BE2C (cell line): ENCODE measurements at regions not wholly inside any gene's neighbourhood (a gene's known extent, or its start where the extent isn't known, plus 50 kb on each side); places are given as distances from the start of the nearest gene placed in this dataset.
"Not testable (repeated sequence)": the region's sequence is repeated elsewhere in the genome, so short reads cannot be mapped to it uniquely, and the experiment has no call there.

Experiments used
- DNase-seq: peaks from one replicate; pipeline ENCODE4 v3.0.0-alpha.2; 2020
- H3K27me3 ChIP-seq: fragments of 250-450 bp; sonication (Bioruptor Pico); 2 replicates; pipeline ENCODE4 v1.5.1; 2020; ENCODE audit warnings: mild to moderate bottlenecking
- H3K36me3 ChIP-seq: fragments of 250-450 bp; sonication (Bioruptor Pico); 2 replicates; pipeline ENCODE4 v1.5.1; 2020; ENCODE audit warnings: mild to moderate bottlenecking
- H3K4me1 ChIP-seq: fragments of 250-450 bp; sonication (Bioruptor Pico); 2 replicates; pipeline ENCODE4 v1.5.1; 2020
- H3K4me3 ChIP-seq: 2 replicates; pipeline ENCODE4 v1.5.1; 2011; ENCODE audit warnings: low read depth, low read length
- H3K9me3 ChIP-seq: fragments of 250-450 bp; sonication (Bioruptor Pico); 2 replicates; pipeline ENCODE4 v1.5.1; 2020
- TF ChIP-seq, protein P1 (sequence below): IDR thresholded peaks from 2 replicates; pipeline ENCODE4 v1.5.1; 2012; ENCODE audit warnings: mild to moderate bottlenecking, low read depth, low read length

DNA sequence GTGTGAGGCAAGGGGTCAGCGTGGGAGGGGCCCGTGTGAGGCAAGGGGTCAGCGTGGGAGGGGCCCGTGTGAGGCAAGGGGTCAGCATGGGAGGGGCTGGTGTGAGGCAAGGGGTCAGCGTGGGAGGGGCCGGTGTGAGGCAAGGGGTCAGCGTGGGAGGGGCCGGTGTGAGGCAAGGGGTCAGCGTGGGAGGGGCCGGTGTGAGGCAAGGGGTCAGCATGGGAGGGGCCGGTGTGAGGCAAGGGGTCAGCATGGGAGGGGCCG, 119.2 kb downstream of the SEPTIN14 start:
- H3K36me3 ChIP-seq, H3K9me3 ChIP-seq, DNase-seq, H3K4me1 ChIP-seq, H3K27me3 ChIP-seq, H3K4me3 ChIP-seq: not testable (repeated sequence)

DNA sequence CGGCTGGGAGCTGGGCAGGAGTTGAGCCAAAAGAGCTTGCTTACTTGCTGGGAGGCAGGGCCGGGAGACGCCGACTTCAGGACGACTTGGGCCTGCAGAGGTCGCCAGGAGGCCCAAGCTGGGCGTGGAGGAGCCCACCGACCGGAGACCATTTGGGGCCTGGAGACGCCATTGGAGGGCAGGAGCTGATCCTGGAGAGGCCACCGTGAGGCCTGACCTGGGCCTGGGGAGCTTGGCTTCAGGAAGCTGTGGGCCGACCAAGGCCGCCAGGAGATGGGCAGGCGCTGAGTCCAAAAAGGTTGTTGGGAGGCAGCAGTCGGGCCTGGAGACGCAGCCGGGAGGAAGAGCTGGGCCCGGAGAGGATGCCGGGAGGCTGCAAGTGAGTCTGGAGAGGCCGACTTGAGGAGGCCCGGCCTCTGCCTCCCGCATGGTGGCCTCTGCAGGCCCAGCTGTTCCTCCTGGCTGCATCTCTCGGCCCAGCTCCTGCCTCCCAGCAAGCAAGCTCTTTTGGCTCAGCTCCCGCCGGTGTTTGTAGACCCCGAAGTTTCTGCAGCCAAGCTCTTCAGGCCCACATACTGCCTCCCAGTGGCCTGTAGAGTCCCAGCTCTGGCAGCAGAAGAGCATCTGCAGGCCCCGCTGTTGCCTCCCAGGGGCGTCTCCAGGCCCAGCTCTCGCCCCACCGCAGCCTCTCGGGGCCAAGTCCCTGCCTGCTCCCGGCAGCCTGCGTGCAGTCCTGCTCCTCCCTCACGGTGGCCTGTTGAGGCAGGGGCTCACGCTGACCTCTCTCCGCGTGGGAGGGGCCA, 119.7 kb downstream of the SEPTIN14 start:
- not testable (repeated sequence) for H3K36me3 ChIP-seq, H3K4me1 ChIP-seq, DNase-seq

DNA sequence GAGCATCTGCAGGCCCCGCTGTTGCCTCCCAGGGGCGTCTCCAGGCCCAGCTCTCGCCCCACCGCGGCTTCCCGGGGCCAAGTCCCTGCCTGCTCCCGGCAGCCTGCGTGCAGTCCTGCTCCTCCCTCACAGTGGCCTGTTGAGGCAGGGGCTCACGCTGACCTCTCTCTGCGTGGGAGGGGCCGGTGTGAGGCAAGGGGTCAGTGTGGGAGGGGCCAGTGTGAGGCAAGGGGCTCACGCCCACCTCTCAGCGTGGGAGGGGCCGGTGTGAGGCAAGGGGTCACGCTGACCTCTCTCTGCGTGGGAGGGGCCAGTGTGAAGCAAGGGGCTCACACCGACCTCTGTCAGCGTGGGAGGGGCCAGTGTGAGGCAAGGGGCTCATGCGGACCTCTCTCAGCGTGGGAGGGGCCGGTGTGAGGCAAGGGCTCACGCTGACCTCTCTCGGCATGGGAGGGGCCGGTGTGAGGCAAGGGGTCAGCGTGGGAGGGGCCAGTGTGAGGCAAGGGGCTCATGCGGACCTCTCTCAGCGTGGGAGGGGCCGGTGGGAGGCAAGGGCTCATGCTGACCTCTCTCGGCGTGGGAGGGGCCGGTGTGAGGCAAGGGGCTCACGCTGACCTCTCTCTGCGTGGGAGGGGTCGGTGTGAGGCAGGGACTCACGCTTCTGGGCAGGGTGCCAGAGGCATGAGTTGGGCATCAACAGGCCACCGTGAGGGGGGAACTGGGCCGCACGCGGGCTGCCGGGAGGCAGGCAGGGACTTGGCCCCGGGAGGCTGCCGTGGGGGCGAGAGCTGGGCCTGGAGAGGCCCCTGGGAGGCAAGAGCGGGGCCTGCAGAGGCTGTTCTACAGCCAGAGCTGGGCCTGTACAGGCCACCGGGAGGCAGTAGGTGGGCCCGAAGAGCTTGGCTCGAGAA, 120.6 kb downstream of the SEPTIN14 start:
- DNase-seq, H3K4me3 ChIP-seq, H3K27me3 ChIP-seq, H3K4me1 ChIP-seq, H3K9me3 ChIP-seq, H3K36me3 ChIP-seq: not testable (repeated sequence)

More for the DNA sequence above, 119.7 kb downstream of the SEPTIN14 start:
- not testable (repeated sequence) for H3K27me3 ChIP-seq, H3K4me3 ChIP-seq, H3K9me3 ChIP-seq

DNA sequence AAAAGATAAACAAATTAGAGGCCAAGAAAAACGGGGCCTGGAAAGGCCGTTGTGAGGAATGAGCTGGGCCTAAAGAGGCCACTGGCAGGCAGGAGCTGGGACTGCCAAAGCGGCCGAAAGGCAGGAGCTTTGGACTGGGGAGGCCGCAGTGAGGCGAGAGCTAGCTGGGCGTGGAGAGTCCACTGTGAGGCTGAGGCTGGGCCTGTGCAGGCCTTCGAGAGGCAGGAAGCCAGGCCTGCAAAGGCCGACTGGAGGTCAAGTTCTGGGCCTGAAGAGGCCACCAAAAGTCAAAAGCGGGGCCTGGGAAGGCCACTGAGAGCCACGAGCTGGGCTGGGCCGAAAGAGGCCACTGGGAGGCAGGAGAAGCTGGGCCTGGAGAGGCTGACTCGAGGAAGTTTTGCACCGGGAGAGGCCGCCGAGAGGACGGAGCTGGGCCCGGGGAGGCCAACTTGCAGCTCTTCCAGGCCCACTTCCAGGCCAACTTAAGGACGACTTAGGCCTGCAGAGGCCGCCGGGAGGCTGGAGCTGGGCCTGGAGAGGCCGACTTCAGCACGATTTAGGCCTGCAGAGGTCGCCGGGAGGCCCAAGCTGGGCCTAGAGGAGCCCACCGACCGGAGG, 121.8 kb downstream of the SEPTIN14 start:
- not testable (repeated sequence) for H3K4me3 ChIP-seq, H3K9me3 ChIP-seq, DNase-seq, H3K27me3 ChIP-seq, H3K4me1 ChIP-seq, H3K36me3 ChIP-seq

DNA sequence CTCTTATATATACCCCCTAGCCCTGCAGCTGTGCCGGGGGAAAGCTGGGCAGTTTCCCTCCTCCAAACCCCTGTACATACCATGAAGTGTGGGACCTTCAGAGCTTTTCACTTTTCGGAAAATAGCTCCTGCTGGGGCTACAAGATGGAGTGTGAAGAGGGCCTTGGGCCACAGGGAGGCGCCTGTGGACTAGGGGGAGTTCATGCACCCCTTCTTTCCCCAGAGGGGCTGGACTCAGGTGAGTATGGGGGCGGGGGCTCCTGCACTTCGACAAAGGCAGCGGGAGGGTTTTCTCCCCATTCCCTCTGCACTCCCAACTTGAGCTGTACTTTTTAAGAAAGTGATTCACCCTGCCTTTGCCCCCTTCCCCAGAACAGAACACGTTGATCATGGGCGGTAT, 122.5 kb downstream of the SEPTIN14 start:
- not testable (repeated sequence) for DNase-seq, H3K36me3 ChIP-seq, H3K27me3 ChIP-seq, H3K9me3 ChIP-seq, H3K4me1 ChIP-seq, H3K4me3 ChIP-seq

DNA sequence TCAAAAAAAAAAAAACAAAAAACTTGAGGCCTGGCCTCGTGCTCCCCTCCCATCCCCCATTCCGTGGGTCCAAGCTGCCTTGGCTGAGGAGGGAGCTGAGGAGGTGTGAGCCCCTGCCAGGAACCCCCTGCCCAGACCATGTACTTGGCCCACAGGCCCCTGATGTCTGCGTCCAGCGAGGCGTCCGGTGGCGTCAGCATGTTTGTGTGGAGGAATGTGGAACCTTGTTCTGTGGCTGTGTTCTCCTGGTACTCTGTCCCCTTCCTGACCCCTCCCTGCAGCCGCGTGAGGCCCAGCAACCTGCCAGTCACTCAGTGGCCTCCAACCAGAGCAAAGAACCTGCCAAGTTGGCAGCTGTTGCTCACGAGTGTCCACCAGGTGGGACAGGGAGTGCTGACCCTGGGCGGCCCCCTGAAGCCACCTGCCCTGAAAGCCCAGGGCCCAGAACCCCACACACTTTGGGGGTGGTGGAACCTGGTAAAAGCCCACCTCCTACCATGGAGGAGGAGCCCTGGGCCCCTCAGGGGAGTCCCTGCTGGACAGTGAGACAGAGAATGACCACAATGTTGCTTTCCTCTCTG, 125.8 kb downstream of the SEPTIN14 start:
- not testable (repeated sequence) for H3K36me3 ChIP-seq, H3K9me3 ChIP-seq, H3K27me3 ChIP-seq, H3K4me3 ChIP-seq, H3K4me1 ChIP-seq, DNase-seq

DNA sequence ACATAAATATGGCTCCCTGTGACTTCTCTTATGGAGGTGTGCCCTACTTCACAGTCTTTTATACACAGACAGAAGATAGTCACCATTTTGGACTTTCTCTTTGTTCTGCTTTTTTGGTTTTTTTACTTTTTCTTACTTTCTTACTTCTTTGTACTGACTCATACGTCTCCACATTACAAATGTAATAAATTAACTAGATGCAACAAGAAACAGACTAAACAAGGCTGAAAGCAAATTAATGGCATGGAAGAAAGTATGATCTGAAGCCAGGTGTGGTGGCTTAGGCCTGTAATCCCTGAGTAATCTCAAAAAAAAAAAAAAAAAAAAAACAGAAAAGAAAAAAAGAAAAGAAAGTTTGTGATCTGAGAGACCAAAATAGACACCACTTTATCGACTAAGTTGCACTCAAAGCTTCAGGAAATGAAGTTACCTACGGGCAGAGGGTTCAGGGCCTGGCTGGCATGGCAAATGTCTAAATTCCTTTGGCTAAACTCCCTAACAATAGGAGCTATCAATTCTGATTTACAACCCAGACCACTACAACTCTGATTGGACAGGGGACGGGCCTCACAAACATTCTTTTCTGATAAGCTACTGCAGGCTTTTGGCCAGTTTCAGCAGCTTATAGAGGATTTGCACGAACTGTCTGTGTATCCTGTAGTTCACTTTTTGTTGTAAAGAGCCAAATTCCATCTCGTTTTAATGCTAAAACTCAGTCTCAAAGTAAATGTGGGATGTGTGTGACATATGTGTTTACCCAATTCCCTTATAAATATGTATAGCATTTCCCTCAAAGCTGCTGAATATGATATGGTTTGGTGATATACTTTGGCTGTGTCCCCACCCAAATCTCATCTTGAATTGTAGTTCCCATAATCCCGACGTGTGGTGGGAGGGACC, 129.1 kb downstream of the SEPTIN14 start:
- no peak for DNase-seq
- H3K36me3 ChIP-seq, result no peaks in the 10 kb centered on the region
- no peaks in the 10 kb centered on the region for H3K4me1 ChIP-seq
- H3K9me3 ChIP-seq, result no peaks in the 10 kb centered on the region
- no peak overlapping the region for H3K4me3 ChIP-seq
- no peaks in the 10 kb centered on the region for H3K27me3 ChIP-seq
- TF ChIP-seq, protein P1, sequence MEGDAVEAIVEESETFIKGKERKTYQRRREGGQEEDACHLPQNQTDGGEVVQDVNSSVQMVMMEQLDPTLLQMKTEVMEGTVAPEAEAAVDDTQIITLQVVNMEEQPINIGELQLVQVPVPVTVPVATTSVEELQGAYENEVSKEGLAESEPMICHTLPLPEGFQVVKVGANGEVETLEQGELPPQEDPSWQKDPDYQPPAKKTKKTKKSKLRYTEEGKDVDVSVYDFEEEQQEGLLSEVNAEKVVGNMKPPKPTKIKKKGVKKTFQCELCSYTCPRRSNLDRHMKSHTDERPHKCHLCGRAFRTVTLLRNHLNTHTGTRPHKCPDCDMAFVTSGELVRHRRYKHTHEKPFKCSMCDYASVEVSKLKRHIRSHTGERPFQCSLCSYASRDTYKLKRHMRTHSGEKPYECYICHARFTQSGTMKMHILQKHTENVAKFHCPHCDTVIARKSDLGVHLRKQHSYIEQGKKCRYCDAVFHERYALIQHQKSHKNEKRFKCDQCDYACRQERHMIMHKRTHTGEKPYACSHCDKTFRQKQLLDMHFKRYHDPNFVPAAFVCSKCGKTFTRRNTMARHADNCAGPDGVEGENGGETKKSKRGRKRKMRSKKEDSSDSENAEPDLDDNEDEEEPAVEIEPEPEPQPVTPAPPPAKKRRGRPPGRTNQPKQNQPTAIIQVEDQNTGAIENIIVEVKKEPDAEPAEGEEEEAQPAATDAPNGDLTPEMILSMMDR, result no peak

DNA sequence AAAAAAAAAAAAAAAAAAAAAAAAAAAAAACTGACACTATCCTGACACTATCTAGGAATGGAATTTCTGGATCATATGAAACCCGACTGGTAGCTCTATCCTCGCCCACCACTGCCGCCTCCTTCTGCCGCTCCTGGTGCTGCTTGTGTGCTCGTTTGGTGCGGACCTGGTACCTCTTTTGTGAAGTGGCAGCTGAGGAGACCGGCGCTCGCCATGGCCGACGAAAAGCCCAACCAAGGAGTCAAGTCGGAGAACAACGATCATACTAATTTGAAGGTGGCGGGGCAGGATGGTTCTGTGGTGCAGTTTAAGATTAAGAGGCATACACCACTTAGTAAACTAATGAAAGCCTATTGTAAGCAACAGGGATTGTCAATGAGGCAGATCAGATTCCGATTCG, 130.6 kb downstream of the SEPTIN14 start:
- TF ChIP-seq, protein P1, result no peak
- Histone ChIP-seq H3K36me3 (no peaks in the 10 kb centered on the region), H3K9me3 (no peaks in the 10 kb centered on the region), H3K4me1 (no peaks in the 10 kb centered on the region), H3K27me3 (no peaks in the 10 kb centered on the region), H3K4me3 (no peak overlapping the region)
- DNase-seq, result no peak
